K562 (cell line): ENCODE measurements at regions not wholly inside any gene's neighbourhood (a gene's known extent, or its start where the extent isn't known, plus 50 kb on each side); places are given as distances from the start of the nearest gene placed in this dataset.

Source experiments
- ATAC-seq: fragments of 200-7000 bp; cut with Tn5 transposase; 3 replicates; pipeline ENCODE4 v1.9.1; 2020; ENCODE audit warnings: moderate library complexity
- BruUV-seq: library from RNA; stranded (reverse); fragments of 400-500 nt; replicated peaks from 2 replicates; lab custom pipeline; 2021; lab: Mats Ljungman, UMichigan
- CTCF ChIA-PET: fragments of 300-600 bp; formaldehyde crosslinking; extraction: SDS; loops from one replicate; lab custom pipeline; 2021; ENCODE audit warnings: low intra/inter-chr PET ratio; lab: Yijun Ruan, JAX
- POLR2A ChIA-PET: fragments of 300-600, 350-650 bp; sonication (Branson Sonifier 250); formaldehyde crosslinking; extraction: SDS; loops from one replicate; lab custom pipeline; 2021; ENCODE audit warnings: antibody characterized with exemption, inconsistent platforms; lab: Yijun Ruan, JAX
- DNase-seq, 4 experiments: peaks; one replicate each; pipeline versions ENCODE4 v3.0.0 to v3.0.0-alpha.2; 2011 to 2018; ENCODE audit warnings: low spot score in 3 of 4, mixed read lengths in 3 of 4; ENCODE audit errors: extremely low read depth in 1 of 4
- FAIRE-seq: peaks from 2 replicates; lab custom pipeline; 2011; peaks lifted over from hg19 to GRCh38; lab: Jason Lieb, UNC
- H2AFZ ChIP-seq: 2 replicates; pipeline ENCODE4 v1.6.0; 2011; ENCODE audit warnings: low read depth, low read length, control low read depth, inconsistent platforms
- H3K27ac ChIP-seq: fragments of 200-600 bp; 3 replicates; pipeline ENCODE4 v1.8.0; 2011; ENCODE audit warnings: low read depth, mild to moderate bottlenecking, control low read depth, inconsistent platforms, low read length, moderate library complexity, mixed read lengths; ENCODE audit errors: extremely low read depth
- H3K27me3 ChIP-seq, 2 experiments: fragments of 300-600 bp in 1 of 2; 2 replicates in 1 of 2; 3 replicates in 1 of 2; pipeline versions ENCODE4 v1.6.0 to v1.8.0; 2011; ENCODE audit warnings: inconsistent platforms in 2 of 2, low read length in 2 of 2, mild to moderate bottlenecking in 1 of 2, mixed read lengths in 1 of 2, moderate library complexity in 1 of 2; ENCODE audit not compliant: control insufficient read depth in 2 of 2, insufficient read depth in 2 of 2
- H3K36me3 ChIP-seq: fragments of 300-600 bp; 3 replicates; pipeline ENCODE4 v1.8.0; 2011; ENCODE audit warnings: mild to moderate bottlenecking, low read length, inconsistent platforms; ENCODE audit not compliant: control insufficient read depth, insufficient read depth
- H3K4me1 ChIP-seq, 2 experiments: fragments of 200-600 bp in 1 of 2; replicated peaks in 1 of 2; 2 replicates in 1 of 2; 3 replicates in 1 of 2; pipeline versions ENCODE4 v1.5.1 to v1.8.0; 2011; ENCODE audit warnings: inconsistent platforms in 2 of 2, low read length in 2 of 2, mild to moderate bottlenecking in 1 of 2, mixed read lengths in 1 of 2, moderate library complexity in 1 of 2; ENCODE audit not compliant: control insufficient read depth in 2 of 2, insufficient read depth in 2 of 2
- H3K4me2 ChIP-seq: 2 replicates; pipeline ENCODE4 v1.6.1; 2011; ENCODE audit warnings: low read length, control low read depth, inconsistent platforms, mixed read lengths; ENCODE audit not compliant: insufficient read depth
- H3K4me3 ChIP-seq: fragments of 200-600 bp; sonication (generic), shearing (Covaris generic); 2 replicates; pipeline ENCODE4 v1.5.1; 2016; ENCODE audit warnings: control low read depth, inconsistent platforms
- H3K79me2 ChIP-seq: fragments of 200-600 bp; 3 replicates; pipeline ENCODE4 v1.8.0; 2011; ENCODE audit warnings: low read length, inconsistent platforms; ENCODE audit not compliant: control insufficient read depth, insufficient read depth
- H3K9ac ChIP-seq, 2 experiments: 2 replicates each; pipeline versions ENCODE4 v1.6.0 to v1.6.1; 2011; ENCODE audit warnings: low read depth in 2 of 2, low read length in 2 of 2, control low read depth in 1 of 2, inconsistent platforms in 1 of 2, mild to moderate bottlenecking in 1 of 2, mixed read lengths in 1 of 2; ENCODE audit not compliant: insufficient read depth in 1 of 2
- H3K9me1 ChIP-seq: one replicate; pipeline ENCODE4 v1.6.0; 2011; ENCODE audit warnings: inconsistent platforms, mild to moderate bottlenecking, low read length, moderate library complexity; ENCODE audit not compliant: control insufficient read depth, insufficient read depth
- H3K9me3 ChIP-seq: replicated peaks from 2 replicates; pipeline ENCODE4 v1.5.1; 2011; ENCODE audit warnings: low read depth, low read length, inconsistent platforms; ENCODE audit not compliant: control insufficient read depth, insufficient read depth
- H4K20me1 ChIP-seq: replicated peaks from 2 replicates; pipeline ENCODE4 v1.6.1; 2011; ENCODE audit warnings: low read length, inconsistent platforms, mixed read lengths; ENCODE audit not compliant: control insufficient read depth, insufficient read depth
- CEBPB ChIP-seq: fragments of 450-650 bp; IDR thresholded peaks from 2 replicates; pipeline ENCODE4 v1.6.1; 2016; ENCODE audit warnings: missing genetic modification characterization, missing compliant biosample characterization
- CEBPG ChIP-seq, 3 experiments: fragments of 200-800 bp in 1 of 3; sonication (Bioruptor generic) in 1 of 3; sonication (generic) in 1 of 3; formaldehyde crosslinking in 1 of 3; IDR thresholded peaks in 2 of 3; conservative IDR thresholded peaks in 1 of 3; 2 replicates each; pipeline versions ENCODE4 v1.6.1 to v1.8.0; 2016 to 2022; ENCODE audit warnings: missing compliant biosample characterization in 2 of 3, missing genetic modification characterization in 2 of 3, mild to moderate bottlenecking in 1 of 3, missing genetic modification reagents in 1 of 3
- HNRNPUL1 ChIP-seq: fragments of 200-400 bp; formaldehyde crosslinking; IDR thresholded peaks from 2 replicates; pipeline ENCODE4 v1.6.1; 2017; ENCODE audit warnings: low read length
- THAP12 ChIP-seq: fragments of 250-450 bp; sonication (Bioruptor Pico); IDR thresholded peaks from 2 replicates; pipeline ENCODE4 v1.9.0; 2021; ENCODE audit warnings: mild to moderate bottlenecking, inconsistent platforms
- ZNF436 ChIP-seq: fragments of 250-450, 450-650 bp; sonication (Bioruptor Pico); formaldehyde crosslinking; IDR thresholded peaks from 2 replicates; pipeline ENCODE4 v1.7.0; 2020; ENCODE audit warnings: mild to moderate bottlenecking
- WGBS: fragments of 100-300 bp; shearing (Covaris generic); methylation state at CpG from one replicate; pipeline ENCODE4 v1.1.6; 2016; ENCODE audit warnings: low coverage, mixed read lengths; ENCODE audit not compliant: insufficient coverage; ENCODE audit errors: missing lambda C conversion rate; 5-methylcytosine and 5-hydroxymethylcytosine counted together
- in situ Hi-C: fragments of 300-500 bp; cut with MboI; formaldehyde crosslinking; loops from 4 replicates; pipeline ENCODE4 v1.15.0; 2018; ENCODE audit warnings: inconsistent platforms, mixed read lengths
- intact Hi-C: fragments of 100-400 bp; cut with micrococcal nuclease; formaldehyde crosslinking; loops from 2 replicates; pipeline ENCODE4 v1.14.2; 2022

- no peak overlapping the region for H2AFZ ChIP-seq
- intact Hi-C loops: no loop called here
- no peaks in the 10 kb centered on the region for H3K4me1 ChIP-seq
- DNase-seq (no peak), FAIRE-seq (no peak), ATAC-seq (no peak)
- H3K27ac ChIP-seq: no peak overlapping the region
- 10% methylated on average over 1 of the region's 1 CpG for WGBS
- POLR2A ChIA-PET: no interaction called here
- H3K9me3 ChIP-seq: no peaks in the 10 kb centered on the region
- in situ Hi-C loops: no loop called here
- no TSS peak for BruUV-seq
- no peaks in the 10 kb centered on the region for H3K27me3 ChIP-seq
- H3K9me1 ChIP-seq: no peaks in the 10 kb centered on the region
- no peak overlapping the region for H3K4me2 ChIP-seq
- H3K4me3 ChIP-seq: no peak overlapping the region
- H3K9ac ChIP-seq: no peak overlapping the region
- TF ChIP-seq HNRNPUL1 (no peak), ZNF436 (CRISPR knock-in tag) (no peak), CEBPG (CRISPR knock-in tag; IDR thresholded peaks at IDR 0.05) (no peak), CEBPG (tag; conservative IDR thresholded peaks at IDR 0.05 in 1 of 2, IDR thresholded peaks at IDR 0.05 in 1 of 2) (peak in 1 of 2 experiments; percentile 81; a peak in 2 of 4 replicates), CEBPB (peak; percentile 36; the same call in 1 of the 2 replicates), THAP12 (no peak)
- no peaks in the 10 kb centered on the region for H4K20me1 ChIP-seq
- H3K36me3 ChIP-seq: no peaks in the 10 kb centered on the region
- no peaks in the 10 kb centered on the region for H3K79me2 ChIP-seq
- CTCF ChIA-PET: no interaction called here
Observed at GRCh38 chr4:135744928-135745327, 1543.3 kb upstream of the PABPC4L start.
